HG02970 (cell line): ENCODE measurements at regions not wholly inside any gene's neighbourhood (a gene's known extent, or its start where the extent isn't known, plus 50 kb on each side); places are given as distances from the start of the nearest gene placed in this dataset.
"Not testable (repeated sequence)": the region's sequence is repeated elsewhere in the genome, so short reads cannot be mapped to it uniquely, and the experiment has no call there.

Source experiments
- ATAC-seq: cut with Tn5 transposase; IDR thresholded peaks from one replicate; pipeline ENCODE4 v1.9.1; 2021; ENCODE audit warnings: mild to moderate bottlenecking, moderate library complexity, moderate number of reproducible peaks; ENCODE audit not compliant: unreplicated experiment, low FRiP score

- no peak for ATAC-seq
Observed at GRCh38 chr13:76668716-76669115, 217.5 kb downstream of the KCTD12 start.

GRCh38 chr13:76668141-76668540, 218.1 kb downstream of the KCTD12 start:
- no peak for ATAC-seq

GRCh38 chr13:76667551-76667950, 218.7 kb downstream of the KCTD12 start:
- no peak for ATAC-seq

GRCh38 chr13:76663592-76664335, 222.4 kb downstream of the KCTD12 start:
- ATAC-seq, result no peak

GRCh38 chr13:76659074-76659473, 227.1 kb downstream of the KCTD12 start:
- ATAC-seq, result not testable (repeated sequence)

GRCh38 chr13:76656500-76656899, 229.7 kb downstream of the KCTD12 start:
- ATAC-seq, result no peak

GRCh38 chr13:76656056-76656455, 230.1 kb downstream of the KCTD12 start:
- no peak for ATAC-seq

- ATAC-seq, result no peak
Observed at GRCh38 chr13:76654263-76654662, 231.9 kb downstream of the KCTD12 start.

- ATAC-seq, result no peak
Observed at GRCh38 chr13:76651286-76651685, 234.9 kb downstream of the KCTD12 start.

GRCh38 chr13:76647550-76647949, 238.7 kb downstream of the KCTD12 start:
- ATAC-seq, result no peak

- no peak for ATAC-seq
Observed at GRCh38 chr13:76646946-76647345, 239.3 kb downstream of the KCTD12 start.

- no peak for ATAC-seq
Observed at GRCh38 chr13:76645632-76646031, 240.6 kb downstream of the KCTD12 start.

GRCh38 chr13:76644906-76645305, 241.3 kb downstream of the KCTD12 start:
- ATAC-seq, result no peak

GRCh38 chr13:76643596-76643995, 242.6 kb downstream of the KCTD12 start:
- no peak for ATAC-seq

- ATAC-seq, result no peak
Observed at GRCh38 chr13:76641056-76641455, 245.1 kb downstream of the KCTD12 start.

GRCh38 chr13:76638882-76639281, 247.3 kb downstream of the KCTD12 start:
- no peak for ATAC-seq

GRCh38 chr13:76638181-76638580, 248.0 kb downstream of the KCTD12 start:
- ATAC-seq, result no peak

GRCh38 chr13:76637641-76638141, 248.5 kb downstream of the KCTD12 start:
- no peak for ATAC-seq

GRCh38 chr13:76636829-76637228, 249.4 kb downstream of the KCTD12 start:
- no peak for ATAC-seq

GRCh38 chr13:76635232-76636230, 250.7 kb downstream of the KCTD12 start:
- ATAC-seq, result no peak
